HG03196 (cell line): ENCODE measurements at regions not wholly inside any gene's neighbourhood (a gene's known extent, or its start where the extent isn't known, plus 50 kb on each side); places are given as distances from the start of the nearest gene placed in this dataset.
"Not testable (repeated sequence)": the region's sequence is repeated elsewhere in the genome, so short reads cannot be mapped to it uniquely, and the experiment has no call there.

Experiments
- ATAC-seq: cut with Tn5 transposase; IDR thresholded peaks from one replicate; pipeline ENCODE4 v1.9.1; 2021; ENCODE audit not compliant: unreplicated experiment

GRCh38 chr6:47405273-47405672, 72.3 kb upstream of the CD2AP start:
- ATAC-seq: no peak

DNA sequence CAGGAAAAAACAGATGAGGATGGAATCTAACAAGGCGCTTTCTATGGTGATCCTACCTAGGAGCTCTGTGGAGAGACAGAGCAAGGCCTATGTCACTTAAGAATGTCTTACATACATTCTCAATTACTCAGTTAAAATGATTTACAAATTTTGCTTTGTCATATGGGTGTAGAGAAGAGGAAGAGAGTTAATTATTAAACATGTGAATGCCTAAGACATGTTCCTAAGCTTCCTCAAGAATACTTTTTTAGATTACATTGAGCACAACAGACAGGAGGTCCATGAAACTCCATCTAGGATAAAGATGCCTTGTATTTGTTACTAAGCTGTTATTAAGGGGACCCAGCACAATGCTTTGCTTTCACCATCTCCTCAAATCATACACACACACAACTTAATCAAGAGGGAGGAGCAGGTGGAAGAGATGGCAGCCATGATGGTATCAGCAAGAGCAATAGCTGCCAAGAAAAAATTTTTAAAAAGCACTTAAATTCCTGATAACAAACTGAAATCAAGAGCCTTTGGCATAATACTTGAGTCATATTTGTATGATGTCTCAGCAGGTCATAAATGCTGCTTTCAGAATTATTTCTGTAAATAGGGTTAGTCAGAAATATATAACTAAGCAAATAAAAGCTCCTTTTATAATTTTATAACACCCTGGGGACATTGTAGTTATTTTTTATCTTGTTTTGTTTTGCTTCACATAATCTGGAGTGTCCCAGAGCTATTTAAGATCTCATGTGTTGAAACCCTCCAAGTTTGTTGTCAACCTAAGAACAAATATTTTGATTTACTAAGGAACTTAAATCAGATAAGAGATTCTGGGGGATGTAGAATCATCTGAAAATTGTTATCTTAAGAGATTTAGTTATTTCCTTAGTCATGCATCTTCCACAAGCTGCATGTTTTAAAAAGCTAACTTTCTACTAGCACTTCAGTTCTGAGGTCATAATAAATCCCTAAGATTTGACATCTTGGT, 70.0 kb upstream of the CD2AP start:
- ATAC-seq: no peak

DNA sequence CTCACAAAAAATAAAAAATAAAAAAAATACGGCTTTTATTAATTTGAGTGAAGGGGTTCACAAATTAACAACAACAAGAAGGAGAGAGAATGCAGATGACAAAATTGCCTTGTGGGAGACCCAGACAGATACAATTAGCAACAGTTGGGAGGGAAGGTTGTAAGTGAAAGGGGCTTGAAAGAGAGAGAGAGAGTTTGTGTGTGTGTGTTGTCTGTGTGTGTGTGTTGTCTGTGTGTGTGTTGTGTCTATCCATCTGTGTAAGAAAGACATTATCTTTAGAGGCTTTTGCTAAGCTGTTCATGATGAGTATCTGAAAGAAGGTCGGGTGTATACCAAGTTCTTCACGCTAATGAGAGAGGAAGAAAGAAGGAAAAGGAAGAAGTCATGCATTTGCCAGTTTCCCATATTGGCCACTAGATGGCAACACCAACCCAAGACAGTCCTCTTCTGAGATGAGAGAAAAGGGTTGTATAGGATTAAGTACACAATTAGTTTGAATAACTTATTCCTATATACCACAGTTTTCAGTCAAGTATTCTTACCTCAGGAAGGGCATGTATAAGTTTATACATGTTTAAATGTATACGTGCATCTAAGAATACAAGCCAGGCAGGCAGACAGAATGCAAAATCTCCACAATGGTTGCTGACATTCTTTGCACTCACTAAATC, 63.7 kb upstream of the CD2AP start:
- peak; percentile 63 for ATAC-seq

- ATAC-seq: peak; percentile 63
Observed at GRCh38 chr6:47414423-47415167, 63.0 kb upstream of the CD2AP start.

DNA sequence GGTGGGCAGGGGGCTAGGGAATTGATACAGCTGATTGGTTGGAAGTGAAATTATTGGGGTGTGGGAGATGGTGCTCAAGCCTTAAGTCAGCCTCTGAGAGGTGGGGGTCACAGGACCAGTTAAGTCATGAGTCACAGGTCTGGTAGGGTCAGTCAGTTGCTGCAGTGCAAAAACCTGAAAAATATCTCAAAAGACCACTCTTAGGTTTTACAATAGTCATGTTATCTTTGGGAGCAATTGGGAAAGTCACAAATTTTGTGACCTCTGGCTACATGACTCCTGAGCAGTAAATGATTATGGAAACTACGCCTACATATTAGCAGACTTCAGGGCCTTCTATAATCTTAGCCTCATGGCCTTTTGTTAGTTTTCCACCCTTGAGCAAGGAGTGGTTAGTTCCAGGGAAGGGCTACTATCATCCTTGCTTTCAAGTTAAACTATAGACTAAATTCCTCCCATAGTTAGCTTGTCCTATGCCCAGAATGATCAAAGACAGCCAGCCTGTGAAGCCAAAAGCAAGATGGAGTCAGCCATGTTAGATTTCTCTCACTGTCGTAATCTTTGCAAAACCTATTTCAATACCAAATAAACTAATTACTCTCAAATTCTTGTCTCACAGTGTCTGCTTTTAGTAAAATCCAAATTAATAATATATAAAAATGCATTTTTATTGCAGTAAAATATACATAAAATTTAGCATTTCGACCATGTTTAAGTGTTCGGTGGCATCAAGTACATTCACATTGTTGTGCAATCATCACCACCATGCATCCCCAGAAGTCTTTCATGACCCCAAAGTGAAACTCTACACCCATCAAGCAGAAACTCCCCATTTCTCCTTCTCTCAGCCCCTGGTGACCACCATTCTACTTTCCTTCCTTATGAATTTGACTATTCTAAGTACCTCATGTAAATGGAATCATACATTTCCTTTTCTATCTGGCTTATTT, 60.9 kb upstream of the CD2AP start:
- no peak for ATAC-seq

DNA sequence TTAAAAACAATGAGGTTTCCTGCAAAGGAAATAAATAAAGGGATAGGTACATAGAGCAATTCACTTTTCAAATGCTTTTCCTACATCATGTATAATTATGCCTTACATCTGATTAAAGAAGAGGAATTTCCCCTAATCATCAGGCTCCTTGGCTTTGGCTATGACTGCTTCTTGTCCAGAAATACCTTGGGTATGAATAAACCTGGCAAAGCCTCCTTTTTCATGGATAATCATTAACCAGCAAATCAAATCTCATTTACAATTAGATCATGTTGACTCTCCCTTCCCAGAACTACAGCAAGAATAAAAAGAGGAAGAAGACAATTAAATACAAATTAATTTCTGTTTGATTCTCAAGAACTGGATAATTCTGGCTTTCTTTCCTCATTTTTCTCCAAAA, 58.0 kb upstream of the CD2AP start:
- no peak for ATAC-seq

DNA sequence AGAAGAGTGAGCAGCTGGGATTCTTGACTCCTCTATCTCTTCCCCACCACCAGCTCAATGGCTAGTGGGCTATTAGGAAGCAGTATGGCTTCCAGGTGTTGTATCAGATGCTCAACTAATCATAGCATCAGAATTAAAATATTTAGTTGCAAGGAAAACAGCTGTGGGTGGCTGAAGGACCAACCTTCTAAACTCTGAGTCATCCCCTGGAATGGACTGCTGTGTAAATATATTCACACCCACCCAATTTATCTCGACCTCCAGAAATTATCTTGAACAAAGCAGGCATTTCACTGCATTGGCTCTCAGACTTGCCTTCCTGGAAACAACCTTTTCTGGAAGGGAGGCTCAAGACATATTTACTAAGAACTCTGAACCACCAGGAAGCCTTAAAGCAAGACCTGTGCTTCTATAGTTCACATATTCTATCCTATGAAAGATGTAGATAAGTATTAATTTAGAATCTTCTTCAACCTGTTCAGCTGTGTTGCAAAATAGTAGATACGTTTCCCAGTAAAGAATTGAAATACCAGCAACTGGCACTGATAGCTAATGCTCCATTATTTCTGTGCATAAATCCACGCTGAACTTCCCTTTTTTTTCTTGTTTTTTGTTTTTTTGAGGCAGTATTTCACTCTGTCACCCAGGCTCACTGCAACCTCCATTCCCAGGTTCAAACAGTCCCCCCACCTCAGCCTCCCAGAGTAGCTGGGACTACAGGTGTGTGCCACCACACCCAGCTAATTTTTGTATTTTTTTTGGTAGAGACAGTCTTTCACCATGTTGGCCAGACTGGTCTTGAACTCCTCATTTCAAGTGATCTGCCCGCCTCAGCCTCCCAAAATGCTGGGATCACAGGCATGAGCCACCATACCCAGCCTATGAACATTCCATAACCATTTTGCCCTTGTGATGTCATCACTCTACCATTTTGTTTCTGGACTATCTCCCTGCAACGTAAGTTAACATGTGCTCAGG, 56.9 kb upstream of the CD2AP start:
- ATAC-seq: no peak

GRCh38 chr6:47423079-47423478, 54.5 kb upstream of the CD2AP start:
- ATAC-seq: no peak

DNA sequence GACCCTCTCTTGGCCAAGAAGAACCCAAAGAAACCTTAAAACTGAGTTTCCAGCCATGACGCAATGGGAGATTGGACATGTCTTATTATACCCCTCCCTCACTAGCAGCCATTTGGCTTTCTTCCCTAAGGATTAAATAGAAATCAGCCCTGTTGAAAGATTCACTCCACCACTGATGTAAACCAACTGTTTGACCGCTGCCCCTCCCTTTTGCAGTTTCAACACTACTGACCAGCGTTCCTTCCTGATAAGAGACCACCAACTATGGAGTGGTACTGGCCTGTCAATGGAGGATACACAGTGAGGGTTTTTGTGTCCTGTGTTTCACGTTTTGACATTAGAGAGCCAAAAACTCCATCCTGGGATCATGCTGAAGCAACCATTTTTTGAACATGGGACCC, 53.2 kb upstream of the CD2AP start:
- ATAC-seq: no peak

DNA sequence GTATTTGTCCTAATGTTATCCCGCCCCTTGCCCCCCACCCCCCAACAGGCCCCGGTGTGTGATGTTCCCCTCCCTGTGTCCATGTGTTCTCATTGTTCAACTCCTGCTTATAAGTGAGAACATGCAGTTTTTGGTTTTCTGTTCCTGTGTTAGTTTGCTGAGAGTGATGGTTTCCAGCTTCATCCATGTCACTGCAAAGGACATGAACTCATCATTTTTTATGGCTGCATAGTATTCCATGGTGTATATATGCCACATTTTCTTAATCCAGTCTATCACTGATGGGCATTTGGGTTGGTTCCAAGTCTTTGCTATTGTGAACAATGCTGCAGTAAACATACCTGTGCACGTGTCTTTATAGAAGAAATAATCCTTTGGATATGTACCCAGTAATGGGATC, 51.9 kb upstream of the CD2AP start:
- ATAC-seq: not testable (repeated sequence)

- no peak for ATAC-seq
Observed at GRCh38 chr6:47426524-47427302, 50.9 kb upstream of the CD2AP start.

- no peak for ATAC-seq
Observed at GRCh38 chr6:47427680-47428079, 49.9 kb upstream of the CD2AP start.
